Astrocyte (in vitro differentiated cells and primary cell): ENCODE measurements at regions not wholly inside any gene's neighbourhood (a gene's known extent, or its start where the extent isn't known, plus 50 kb on each side); places are given as distances from the start of the nearest gene placed in this dataset.

Source experiments
- DNase-seq: peaks from one replicate; pipeline ENCODE4 v3.0.0-alpha.2; 2010; ENCODE audit warnings: low read depth
- FAIRE-seq: peaks from 2 replicates; lab custom pipeline; 2011; peaks lifted over from hg19 to GRCh38; lab: Jason Lieb, UNC
- H2AFZ ChIP-seq: 2 replicates; pipeline ENCODE4 v1.6.0; 2012; ENCODE audit warnings: low read depth, low read length, inconsistent platforms
- H3K27ac ChIP-seq: 2 replicates; pipeline ENCODE4 v1.5.1; 2011; ENCODE audit warnings: low read depth, low read length, inconsistent platforms
- H3K27me3 ChIP-seq: 2 replicates; pipeline ENCODE4 v1.6.0; 2011; ENCODE audit warnings: low read length, inconsistent platforms; ENCODE audit not compliant: insufficient read depth
- H3K36me3 ChIP-seq: 2 replicates; pipeline ENCODE4 v1.5.1; 2011; ENCODE audit warnings: low read length, inconsistent platforms; ENCODE audit not compliant: insufficient read depth
- H3K4me1 ChIP-seq: 2 replicates; pipeline ENCODE4 v1.5.1; 2011; ENCODE audit warnings: low read length, inconsistent platforms; ENCODE audit not compliant: insufficient read depth
- H3K4me2 ChIP-seq: 2 replicates; pipeline ENCODE4 v1.6.0; 2012; ENCODE audit warnings: low read length, inconsistent platforms
- H3K4me3 ChIP-seq: 2 replicates; pipeline ENCODE4 v1.5.1; 2011; ENCODE audit warnings: low read depth, mild to moderate bottlenecking, low read length, inconsistent platforms; ENCODE audit not compliant: insufficient read depth
- H3K79me2 ChIP-seq: 2 replicates; pipeline ENCODE4 v1.6.0; 2012; ENCODE audit warnings: mild to moderate bottlenecking, low read length, inconsistent platforms; ENCODE audit not compliant: insufficient read depth
- H3K9ac ChIP-seq: 2 replicates; pipeline ENCODE4 v1.6.0; 2012; ENCODE audit warnings: mild to moderate bottlenecking, low read length, inconsistent platforms
- H3K9me3 ChIP-seq: 2 replicates; pipeline ENCODE4 v1.5.1; 2012; ENCODE audit warnings: low read depth, mild to moderate bottlenecking, low read length, inconsistent platforms; ENCODE audit not compliant: insufficient read depth
- H4K20me1 ChIP-seq: 2 replicates; pipeline ENCODE4 v1.6.0; 2012; ENCODE audit warnings: low read length, inconsistent platforms; ENCODE audit not compliant: insufficient read depth
- H3K27ac Mint-ChIP-seq: one replicate; pipeline ENCODE4 v1.8.0; 2021; ENCODE audit warnings: mild to moderate bottlenecking, mixed read lengths; ENCODE audit not compliant: unreplicated experiment
- H3K27me3 Mint-ChIP-seq: one replicate; pipeline ENCODE4 v1.8.0; 2021; ENCODE audit warnings: low read depth, mixed read lengths; ENCODE audit not compliant: unreplicated experiment
- H3K36me3 Mint-ChIP-seq: one replicate; pipeline ENCODE4 v1.8.0; 2021; ENCODE audit warnings: low read depth, mixed read lengths; ENCODE audit not compliant: unreplicated experiment
- H3K4me1 Mint-ChIP-seq: one replicate; pipeline ENCODE4 v1.8.0; 2021; ENCODE audit warnings: low read depth, mixed read lengths; ENCODE audit not compliant: unreplicated experiment
- H3K4me3 Mint-ChIP-seq: one replicate; pipeline ENCODE4 v1.8.0; 2021; ENCODE audit warnings: mild to moderate bottlenecking, moderate library complexity, mixed read lengths; ENCODE audit not compliant: unreplicated experiment
- H3K9me3 Mint-ChIP-seq: one replicate; pipeline ENCODE4 v1.8.0; 2021; ENCODE audit warnings: mild to moderate bottlenecking, mixed read lengths; ENCODE audit not compliant: unreplicated experiment
- CTCF ChIP-seq: IDR thresholded peaks from 2 replicates; pipeline ENCODE4 v1.5.1; 2011; ENCODE audit warnings: low read depth, mild to moderate bottlenecking, inconsistent platforms, low read length, moderate library complexity; ENCODE audit not compliant: insufficient read depth
- EZH2 ChIP-seq: IDR thresholded peaks from 2 replicates; pipeline ENCODE4 v1.6.1; 2012; ENCODE audit warnings: mild to moderate bottlenecking, low read length, inconsistent platforms; ENCODE audit not compliant: insufficient read depth

DNA sequence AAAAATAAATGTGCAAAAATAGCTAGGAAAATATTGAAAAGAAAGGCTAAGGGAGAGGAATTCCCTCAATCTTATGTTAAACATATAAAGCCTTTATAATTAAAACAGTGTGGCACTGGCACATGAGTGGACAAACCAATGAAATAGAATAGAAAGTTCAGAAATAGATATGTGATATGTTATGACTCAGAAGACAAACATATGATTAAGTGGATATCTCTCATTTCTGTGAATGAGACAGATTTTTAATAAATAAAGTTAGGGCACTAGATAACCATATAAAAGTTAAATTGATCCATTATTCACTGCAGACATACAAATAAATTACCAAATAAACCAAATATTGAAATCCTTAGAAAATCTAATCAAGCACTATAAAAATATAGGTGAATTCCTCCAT is 73.0 kb downstream of the ALG10B start:
- no peak overlapping the region for H3K27ac ChIP-seq
- H3K9me3 ChIP-seq: no peaks in the 10 kb centered on the region
- FAIRE-seq (no peak), DNase-seq (no peak)
- Mint-ChIP-seq H3K27me3 (no peaks in the 10 kb centered on the region), H3K27ac (no peak overlapping the region), H3K4me1 (no peaks in the 10 kb centered on the region), H3K4me3 (no peak overlapping the region), H3K36me3 (no peaks in the 10 kb centered on the region), H3K9me3 (no peaks in the 10 kb centered on the region)
- no peaks in the 10 kb centered on the region for H3K4me1 ChIP-seq
- no peaks in the 10 kb centered on the region for H3K36me3 ChIP-seq
- H2AFZ ChIP-seq: no peak overlapping the region
- no peak for TF ChIP-seq CTCF
- TF ChIP-seq EZH2: no peak
- H3K4me3 ChIP-seq: no peak overlapping the region
- no peak overlapping the region for H3K4me2 ChIP-seq
- no peak overlapping the region for H3K9ac ChIP-seq
- no peaks in the 10 kb centered on the region for H3K27me3 ChIP-seq
- no peaks in the 10 kb centered on the region for H4K20me1 ChIP-seq
- no peaks in the 10 kb centered on the region for H3K79me2 ChIP-seq

- Mint-ChIP-seq H3K9me3 (no peaks in the 10 kb centered on the region), H3K4me3 (no peak overlapping the region), H3K4me1 (no peaks in the 10 kb centered on the region), H3K27ac (no peak overlapping the region), H3K27me3 (no peaks in the 10 kb centered on the region), H3K36me3 (no peaks in the 10 kb centered on the region)
- Histone ChIP-seq H3K4me1 (no peaks in the 10 kb centered on the region), H3K9me3 (no peaks in the 10 kb centered on the region), H3K4me2 (no peak overlapping the region), H4K20me1 (no peaks in the 10 kb centered on the region), H3K9ac (no peak overlapping the region), H3K27me3 (no peaks in the 10 kb centered on the region), H3K4me3 (no peak overlapping the region), H2AFZ (no peak overlapping the region), H3K27ac (no peak overlapping the region), H3K79me2 (no peaks in the 10 kb centered on the region), H3K36me3 (no peaks in the 10 kb centered on the region)
- DNase-seq: no peak
- no peak for TF ChIP-seq CTCF
- FAIRE-seq: no peak
Measured at GRCh38 chr12:38391007-38391406, 74.4 kb downstream of the ALG10B start.

DNA sequence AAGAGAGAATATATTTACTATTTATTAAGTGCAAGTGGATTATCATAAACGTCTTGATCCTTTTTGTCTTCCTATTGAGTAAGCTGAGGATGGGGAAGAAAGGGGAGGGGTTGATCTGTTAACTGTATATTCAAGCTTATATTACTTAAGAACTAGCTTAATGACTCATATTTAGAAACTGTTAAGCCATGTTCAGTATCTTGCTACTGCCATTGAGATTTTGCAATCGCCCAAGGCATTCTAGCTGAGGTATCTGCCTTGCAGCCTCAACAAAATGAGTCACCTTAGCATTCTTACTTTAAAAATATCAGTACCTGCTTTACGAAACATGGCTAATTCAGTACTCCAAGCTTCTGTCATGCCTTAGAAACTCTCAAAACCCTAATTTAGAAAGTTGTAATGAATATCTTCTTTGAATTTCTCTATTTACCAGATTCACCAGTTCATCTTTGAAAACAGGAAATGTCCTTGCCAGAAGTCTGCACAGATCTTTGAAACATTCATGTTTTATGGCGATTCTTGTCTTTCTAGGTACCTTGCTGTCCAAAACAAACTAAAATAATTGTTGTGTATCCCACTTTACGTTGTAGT is 76.1 kb downstream of the ALG10B start:
- Histone ChIP-seq H3K4me3 (no peak overlapping the region), H3K9ac (no peak overlapping the region), H3K36me3 (no peaks in the 10 kb centered on the region), H4K20me1 (no peaks in the 10 kb centered on the region), H3K27me3 (no peaks in the 10 kb centered on the region), H3K79me2 (no peaks in the 10 kb centered on the region), H3K4me2 (no peak overlapping the region), H3K9me3 (no peaks in the 10 kb centered on the region), H3K27ac (no peak overlapping the region), H3K4me1 (no peaks in the 10 kb centered on the region), H2AFZ (no peak overlapping the region)
- Mint-ChIP-seq H3K4me1 (no peaks in the 10 kb centered on the region), H3K4me3 (no peak overlapping the region), H3K27me3 (no peaks in the 10 kb centered on the region), H3K27ac (no peak overlapping the region), H3K36me3 (no peaks in the 10 kb centered on the region), H3K9me3 (peaks cover 2% of the 10 kb centered on the region)
- DNase-seq (no peak), FAIRE-seq (no peak)
- TF ChIP-seq EZH2 (no peak), CTCF (no peak)
